Esophagus muscularis mucosa (tissue), 4 donors: ENCODE measurements at regions not wholly inside any gene's neighbourhood (a gene's known extent, or its start where the extent isn't known, plus 50 kb on each side); places are given as distances from the start of the nearest gene placed in this dataset.

ENCODE experiments used
- DNase-seq: peaks from one replicate; pipeline ENCODE4 v3.0.0-alpha.2; 2017; ENCODE audit errors: extremely low spot score
- H3K27ac ChIP-seq, 4 donors: fragments of 200-600 bp; sonication (generic); replicated peaks in 1 of 4; 1 replicate in 3 of 4; 2 replicates in 1 of 4; pipeline ENCODE4 v1.5.1; 2016 to 2019; ENCODE audit warnings: mild to moderate bottlenecking in 1 of 4
- H3K27me3 ChIP-seq, 4 donors: fragments of 200-600 bp; sonication (generic); one replicate each; pipeline versions ENCODE4 v1.5.1 to v1.6.0; 2016 to 2019
- H3K36me3 ChIP-seq, 4 donors: fragments of 200-600 bp; sonication (generic); one replicate each; pipeline ENCODE4 v1.5.1; 2016 to 2019
- H3K4me1 ChIP-seq, 4 donors: fragments of 200-600 bp; sonication (generic); one replicate each; pipeline ENCODE4 v1.5.1; 2016 to 2019
- H3K4me3 ChIP-seq, 4 donors: fragments of 200-600 bp; sonication (generic); 1 replicate in 2 of 4; 2 replicates in 2 of 4; pipeline ENCODE4 v1.5.1; 2016 to 2019; ENCODE audit warnings: mild to moderate bottlenecking in 4 of 4, moderate library complexity in 1 of 4
- H3K9me3 ChIP-seq, 4 donors: fragments of 200-600 bp; sonication (generic); 1 replicate in 3 of 4; 2 replicates in 1 of 4; pipeline ENCODE4 v1.5.1; 2016 to 2019
- EP300 ChIP-seq: sonication (generic); formaldehyde crosslinking; IDR thresholded peaks from one replicate; pipeline ENCODE4 v1.6.1; 2017; ENCODE audit warnings: antibody characterized with exemption
- POLR2A ChIP-seq: fragments of 450-650 bp; IDR thresholded peaks from one replicate; pipeline ENCODE4 v1.6.1; 2017; ENCODE audit warnings: antibody characterized with exemption, moderate library complexity, mild to moderate bottlenecking, low read depth
- POLR2AphosphoS5 ChIP-seq, 2 donors: sonication (generic); formaldehyde crosslinking; IDR thresholded peaks; one replicate each; pipeline ENCODE4 v1.6.1; 2017; ENCODE audit warnings: antibody characterized with exemption in 2 of 2
- WGBS: methylation state at CpG from one replicate; pipeline ENCODE4 v1.1.5; 2018; 5-methylcytosine and 5-hydroxymethylcytosine counted together
- intact Hi-C: fragments of 100-400 bp; cut with DNase I; formaldehyde crosslinking; loops from one replicate; pipeline ENCODE4 v1.15.1; 2023
- TF ChIP-seq, protein P1 (sequence below), 3 experiments: fragments of 200-600 bp in 2 of 3; fragments of 450-650 bp in 1 of 3; sonication (generic) in 2 of 3; IDR thresholded peaks; one replicate each; pipeline ENCODE4 v1.5.1; 2017 to 2019; ENCODE audit warnings: antibody characterized with exemption in 3 of 3, mild to moderate bottlenecking in 2 of 3, moderate library complexity in 1 of 3

DNA sequence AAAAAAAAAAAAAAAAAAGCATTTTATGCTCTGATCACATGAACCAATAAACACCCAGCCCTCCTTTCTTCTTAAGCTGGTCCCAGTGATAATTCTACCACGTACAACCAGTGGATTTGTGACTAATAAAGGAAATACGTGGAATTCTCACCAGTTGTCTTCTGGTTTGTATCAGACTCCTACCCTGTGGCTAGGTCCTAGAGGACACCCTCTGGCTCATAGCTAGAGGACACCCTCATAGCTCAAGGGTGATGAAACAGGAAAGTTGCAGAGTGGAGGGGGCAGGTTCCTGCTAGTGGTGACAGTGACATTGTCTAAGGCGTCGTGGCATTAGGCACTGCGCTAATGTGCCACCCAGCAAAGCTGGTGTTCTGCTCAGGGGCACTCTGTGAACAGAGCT is 167.8 kb downstream of the BCL11A start:
- no peak for DNase-seq
- 54% methylated on average over 2 of the region's 5 CpGs for WGBS

GRCh38 chr2:60383401-60384143 is 169.9 kb downstream of the BCL11A start:
- Histone ChIP-seq H3K36me3 (no peaks in the 10 kb centered on the region), H3K9me3 (no peaks in the 10 kb centered on the region), H3K4me3 (no peak overlapping the region), H3K4me1 (no peaks in the 10 kb centered on the region), H3K27me3 (no peaks in the 10 kb centered on the region), H3K27ac (no peak overlapping the region)
- DNase-seq: no peak
- no peak for TF ChIP-seq POLR2AphosphoS5 (IDR thresholded peaks at IDR 0.05)
- TF ChIP-seq POLR2A: no peak
- TF ChIP-seq, protein P1, sequence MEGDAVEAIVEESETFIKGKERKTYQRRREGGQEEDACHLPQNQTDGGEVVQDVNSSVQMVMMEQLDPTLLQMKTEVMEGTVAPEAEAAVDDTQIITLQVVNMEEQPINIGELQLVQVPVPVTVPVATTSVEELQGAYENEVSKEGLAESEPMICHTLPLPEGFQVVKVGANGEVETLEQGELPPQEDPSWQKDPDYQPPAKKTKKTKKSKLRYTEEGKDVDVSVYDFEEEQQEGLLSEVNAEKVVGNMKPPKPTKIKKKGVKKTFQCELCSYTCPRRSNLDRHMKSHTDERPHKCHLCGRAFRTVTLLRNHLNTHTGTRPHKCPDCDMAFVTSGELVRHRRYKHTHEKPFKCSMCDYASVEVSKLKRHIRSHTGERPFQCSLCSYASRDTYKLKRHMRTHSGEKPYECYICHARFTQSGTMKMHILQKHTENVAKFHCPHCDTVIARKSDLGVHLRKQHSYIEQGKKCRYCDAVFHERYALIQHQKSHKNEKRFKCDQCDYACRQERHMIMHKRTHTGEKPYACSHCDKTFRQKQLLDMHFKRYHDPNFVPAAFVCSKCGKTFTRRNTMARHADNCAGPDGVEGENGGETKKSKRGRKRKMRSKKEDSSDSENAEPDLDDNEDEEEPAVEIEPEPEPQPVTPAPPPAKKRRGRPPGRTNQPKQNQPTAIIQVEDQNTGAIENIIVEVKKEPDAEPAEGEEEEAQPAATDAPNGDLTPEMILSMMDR (IDR thresholded peaks at IDR 0.05): no peak
- TF ChIP-seq EP300: no peak
- intact Hi-C loops: no loop called here
- WGBS: 68% methylated on average over 6 of the region's 6 CpGs

More for the DNA sequence above, 167.8 kb downstream of the BCL11A start:
- H3K27me3 ChIP-seq: no peaks in the 10 kb centered on the region
- TF ChIP-seq POLR2AphosphoS5 (IDR thresholded peaks at IDR 0.05) (no peak), POLR2A (no peak), EP300 (no peak)
- TF ChIP-seq, protein P1 (IDR thresholded peaks at IDR 0.05): no peak
- intact Hi-C loops: no loop called here
- no peaks in the 10 kb centered on the region for H3K9me3 ChIP-seq
- no peak overlapping the region for H3K4me3 ChIP-seq
- no peak overlapping the region for H3K27ac ChIP-seq
- H3K36me3 ChIP-seq: no peaks in the 10 kb centered on the region
- no peaks in the 10 kb centered on the region for H3K4me1 ChIP-seq

DNA sequence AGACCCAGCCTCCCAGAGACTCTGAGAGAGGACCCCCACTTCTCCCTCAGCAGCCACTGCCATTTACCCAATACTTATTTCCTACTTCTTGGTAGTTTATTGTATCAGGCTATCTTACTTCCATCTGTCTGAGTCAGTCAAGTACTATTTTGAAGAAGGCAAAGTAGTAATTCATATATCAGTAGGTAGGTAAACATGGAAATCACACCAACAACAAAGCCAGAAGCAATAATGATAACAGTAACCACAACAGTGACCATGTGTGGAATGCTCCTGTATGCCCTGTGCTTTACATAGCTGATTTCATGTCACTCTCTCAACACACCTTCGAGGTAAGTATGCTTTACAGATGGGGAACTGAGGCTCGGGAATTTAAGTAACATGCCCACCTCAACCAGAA is 173.0 kb downstream of the BCL11A start:
- 84% methylated on average over 2 of the region's 2 CpGs for WGBS
- Histone ChIP-seq H3K4me3 (no peak overlapping the region), H3K4me1 (no peaks in the 10 kb centered on the region), H3K36me3 (no peaks in the 10 kb centered on the region), H3K9me3 (no peaks in the 10 kb centered on the region), H3K27ac (no peak overlapping the region), H3K27me3 (no peaks in the 10 kb centered on the region)
- no peak for DNase-seq
- intact Hi-C loops: no loop called here
- TF ChIP-seq, protein P1 (IDR thresholded peaks at IDR 0.05): no peak
- TF ChIP-seq POLR2A (no peak), EP300 (no peak), POLR2AphosphoS5 (IDR thresholded peaks at IDR 0.05) (no peak)

GRCh38 chr2:60379684-60380083 is 173.8 kb downstream of the BCL11A start:
- Histone ChIP-seq H3K4me1 (no peaks in the 10 kb centered on the region), H3K27me3 (no peaks in the 10 kb centered on the region), H3K9me3 (no peaks in the 10 kb centered on the region), H3K4me3 (no peak overlapping the region), H3K27ac (no peak overlapping the region), H3K36me3 (no peaks in the 10 kb centered on the region)
- no peak for DNase-seq
- 92% methylated on average over 2 of the region's 2 CpGs for WGBS
- intact Hi-C loops: no loop called here
- no peak for TF ChIP-seq POLR2AphosphoS5 (IDR thresholded peaks at IDR 0.05)
- TF ChIP-seq EP300: no peak
- no peak for TF ChIP-seq POLR2A
- TF ChIP-seq, protein P1 (IDR thresholded peaks at IDR 0.05): no peak

DNA sequence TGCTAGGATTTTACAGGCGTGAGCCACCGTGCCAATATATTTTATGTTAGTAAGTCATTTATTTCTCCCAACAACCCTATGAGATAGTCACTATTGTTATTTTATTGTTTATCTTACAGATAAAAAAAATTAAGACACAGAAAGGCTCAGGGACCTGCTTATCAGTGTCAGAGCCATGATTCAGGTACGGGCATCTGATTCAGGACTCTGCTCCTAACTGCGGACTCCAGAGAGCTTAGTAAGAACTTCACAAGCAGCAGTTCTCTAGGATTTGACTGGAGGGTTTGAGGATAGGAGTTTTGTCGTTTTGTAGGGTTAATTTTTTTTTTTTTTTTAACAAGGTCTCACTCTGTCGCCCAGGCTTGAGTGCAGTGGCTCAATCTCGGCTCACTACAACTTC is 174.2 kb downstream of the BCL11A start:
- intact Hi-C loops: no loop called here
- DNase-seq: no peak
- Histone ChIP-seq H3K27ac (no peak overlapping the region), H3K4me1 (no peaks in the 10 kb centered on the region), H3K9me3 (no peaks in the 10 kb centered on the region), H3K4me3 (no peak overlapping the region), H3K27me3 (no peaks in the 10 kb centered on the region), H3K36me3 (no peaks in the 10 kb centered on the region)
- no peak for TF ChIP-seq POLR2A
- 86% methylated on average over 7 of the region's 7 CpGs for WGBS
